ENCODE measurements at regions not wholly inside any gene's neighbourhood (a gene's known extent, or its start where the extent isn't known, plus 50 kb on each side); places are given as distances from the start of the nearest gene placed in this dataset.

GRCh38 chr14:25520821-25521220 is 470.9 kb upstream of the STXBP6 start:
- Histone ChIP-seq H3T11ph (ENCODE audit: low read length) (no peak overlapping the region), H2BK20ac (ENCODE audit: low read depth, low read length, poor library complexity, severe bottlenecking) (no peak overlapping the region), H2BK15ac (ENCODE audit: low read depth, low read length) (no peak overlapping the region), H2BK120ac (ENCODE audit: low read depth, low read length, poor library complexity, severe bottlenecking) (no peak overlapping the region), H3K23ac (ENCODE audit: insufficient read length, low read depth, low read length) (no peak overlapping the region), H3K14ac (ENCODE audit: insufficient read depth, low read length) (no peak overlapping the region), H4K91ac (ENCODE audit: insufficient read length, low read depth, low read length) (no peak overlapping the region), H4K5ac (ENCODE audit: insufficient read length, low read depth, low read length) (no peak overlapping the region), H3K27me3 (ENCODE audit: insufficient read depth, low read length) (no peaks in the 10 kb centered on the region), H3K9me3 (ENCODE audit: control insufficient read depth, low read depth, low read length) (no peaks in the 10 kb centered on the region), H2AFZ (ENCODE audit: low read length) (no peak overlapping the region), H3K79me1 (ENCODE audit: insufficient read depth, low read depth, low read length, poor library complexity, severe bottlenecking) (no peaks in the 10 kb centered on the region), H3K79me2 (ENCODE audit: insufficient read depth, low read length) (no peaks in the 10 kb centered on the region), H3K4ac (ENCODE audit: low read depth, low read length) (no peak overlapping the region), H4K20me1 (ENCODE audit: control insufficient read depth, insufficient read depth, insufficient read length) (no peaks in the 10 kb centered on the region), H3K27ac (ENCODE audit: insufficient read length, low read depth, low read length) (no peak overlapping the region), H2BK5ac (ENCODE audit: insufficient read length, low read length) (no peak overlapping the region), H3K56ac (ENCODE audit: insufficient read length, low read depth, low read length) (no peak overlapping the region), H2BK12ac (ENCODE audit: insufficient read length, low read depth, low read length) (no peak overlapping the region), H3K18ac (ENCODE audit: insufficient read length, low read depth, low read length) (no peak overlapping the region), H3K23me2 (ENCODE audit: insufficient read length, low read depth, low read length, poor library complexity, severe bottlenecking) (no peaks in the 10 kb centered on the region), H3K4me1 (ENCODE audit: insufficient read depth, low read length) (no peaks in the 10 kb centered on the region; the same call in 1 of the 2 replicates), H2AK5ac (ENCODE audit: insufficient read length, low read length) (no peak overlapping the region), H3K9ac (ENCODE audit: extremely low read depth, insufficient read length, low read length) (no peak overlapping the region), H4K8ac (replicated peaks; ENCODE audit: insufficient read length, low read depth, low read length) (no peak overlapping the region), H3K4me2 (ENCODE audit: insufficient read depth, insufficient read length, low read length) (no peak overlapping the region)
- no peak for DNase-seq
- H3K27me3 Mint-ChIP-seq (ENCODE audit: low read depth), result no peaks in the 10 kb centered on the region
- no peak overlapping the region for H3K4me3 Mint-ChIP-seq
- H3K4me1 Mint-ChIP-seq, result peaks cover 15 to 24% of the 10 kb centered on the region in 2 experiments
- WGBS (ENCODE audit: extremely low coverage, insufficient read length, low lambda C conversion rate), result no CpG with 5 or more reads among the region's 13 CpGs
- TF ChIP-seq CTCF (conservative IDR thresholded peaks at IDR 0.05), result no peak
- H3K36me3 Mint-ChIP-seq (ENCODE audit: insufficient read depth in 1 of 3, low read depth in 3 of 3), result no peaks in the 10 kb centered on the region
- H3K27ac Mint-ChIP-seq, result no peak overlapping the region
- no peaks in the 10 kb centered on the region for H3K9me3 Mint-ChIP-seq
